ENCODE measurements at regions not wholly inside any gene's neighbourhood (a gene's known extent, or its start where the extent isn't known, plus 50 kb on each side); places are given as distances from the start of the nearest gene placed in this dataset.

- no peaks in the 10 kb centered on the region for H3K27me3 ChIP-seq (ENCODE audit: insufficient read depth, low read length)
- no peak overlapping the region for H2AFZ ChIP-seq (ENCODE audit: low read length)
- no peak for TF ChIP-seq CTCF (conservative IDR thresholded peaks at IDR 0.05)
- no peak overlapping the region for H3K14ac ChIP-seq (ENCODE audit: insufficient read depth, low read length)
- no peak overlapping the region for H4K5ac ChIP-seq (ENCODE audit: insufficient read length, low read depth, low read length)
- H2AK5ac ChIP-seq (ENCODE audit: insufficient read length, low read length) = no peak overlapping the region
- no peak overlapping the region for H4K91ac ChIP-seq (ENCODE audit: insufficient read length, low read depth, low read length)
- no peak overlapping the region for H2BK20ac ChIP-seq (ENCODE audit: low read depth, low read length, poor library complexity, severe bottlenecking)
- H3K4me2 ChIP-seq (ENCODE audit: insufficient read depth, insufficient read length, low read length) = no peak overlapping the region
- H2BK120ac ChIP-seq (ENCODE audit: low read depth, low read length, poor library complexity, severe bottlenecking) = no peak overlapping the region
- DNase-seq = no peak
- no peak overlapping the region for H3K23ac ChIP-seq (ENCODE audit: insufficient read length, low read depth, low read length)
- H3T11ph ChIP-seq (ENCODE audit: low read length) = no peak overlapping the region
- no peak overlapping the region for H3K9ac ChIP-seq (ENCODE audit: extremely low read depth, insufficient read length, low read length)
- H3K79me1 ChIP-seq (ENCODE audit: insufficient read depth, low read depth, low read length, poor library complexity, severe bottlenecking) = no peaks in the 10 kb centered on the region
- no peaks in the 10 kb centered on the region for H3K4me1 ChIP-seq (ENCODE audit: insufficient read depth, low read length)
- no peak overlapping the region for H4K8ac ChIP-seq (replicated peaks; ENCODE audit: insufficient read length, low read depth, low read length)
- no peaks in the 10 kb centered on the region for H4K20me1 ChIP-seq (ENCODE audit: control insufficient read depth, insufficient read depth, insufficient read length)
- no peak overlapping the region for H3K18ac ChIP-seq (ENCODE audit: insufficient read length, low read depth, low read length)
- no peaks in the 10 kb centered on the region for H3K23me2 ChIP-seq (ENCODE audit: insufficient read length, low read depth, low read length, poor library complexity, severe bottlenecking)
- no peak overlapping the region for H3K27ac Mint-ChIP-seq
- H3K27ac ChIP-seq (ENCODE audit: insufficient read length, low read depth, low read length) = no peak overlapping the region
- no peaks in the 10 kb centered on the region for H3K9me3 ChIP-seq (ENCODE audit: control insufficient read depth, low read depth, low read length)
- no CpG with 5 or more reads among the region's 1 CpG for WGBS (ENCODE audit: extremely low coverage, insufficient read length, low lambda C conversion rate)
- no peak overlapping the region for H2BK5ac ChIP-seq (ENCODE audit: insufficient read length, low read length)
- H3K9me3 Mint-ChIP-seq = peaks cover 14 to 20% of the 10 kb centered on the region in 2 experiments
- no peak overlapping the region for H2BK15ac ChIP-seq (ENCODE audit: low read depth, low read length)
- peaks cover 2 to 18% (median 4%) of the 10 kb centered on the region in 3 experiments for H3K36me3 Mint-ChIP-seq (ENCODE audit: insufficient read depth in 1 of 3, low read depth in 3 of 3)
- no peak overlapping the region for H3K4ac ChIP-seq (ENCODE audit: low read depth, low read length)
- no peak overlapping the region for H3K56ac ChIP-seq (ENCODE audit: insufficient read length, low read depth, low read length)
- H3K79me2 ChIP-seq (ENCODE audit: insufficient read depth, low read length) = no peaks in the 10 kb centered on the region
- no peak overlapping the region for H3K4me3 Mint-ChIP-seq
- H2BK12ac ChIP-seq (ENCODE audit: insufficient read length, low read depth, low read length) = no peak overlapping the region
- H3K4me1 Mint-ChIP-seq = no peaks in the 10 kb centered on the region
- no peaks in the 10 kb centered on the region for H3K27me3 Mint-ChIP-seq (ENCODE audit: low read depth)
Observed at GRCh38 chr4:60209588-60209987, 990.5 kb upstream of the ADGRL3 start.

Data from H9 (cell line).